ENCODE measurements at regions not wholly inside any gene's neighbourhood (a gene's known extent, or its start where the extent isn't known, plus 50 kb on each side); places are given as distances from the start of the nearest gene placed in this dataset.

- in situ Hi-C loops (cut with MboI; ENCODE audit: low sequenced_read_pairs) = no loop called here
Measured at GRCh38 chr9:126217797-126218196, 108.8 kb upstream of the MVB12B start.

DNA sequence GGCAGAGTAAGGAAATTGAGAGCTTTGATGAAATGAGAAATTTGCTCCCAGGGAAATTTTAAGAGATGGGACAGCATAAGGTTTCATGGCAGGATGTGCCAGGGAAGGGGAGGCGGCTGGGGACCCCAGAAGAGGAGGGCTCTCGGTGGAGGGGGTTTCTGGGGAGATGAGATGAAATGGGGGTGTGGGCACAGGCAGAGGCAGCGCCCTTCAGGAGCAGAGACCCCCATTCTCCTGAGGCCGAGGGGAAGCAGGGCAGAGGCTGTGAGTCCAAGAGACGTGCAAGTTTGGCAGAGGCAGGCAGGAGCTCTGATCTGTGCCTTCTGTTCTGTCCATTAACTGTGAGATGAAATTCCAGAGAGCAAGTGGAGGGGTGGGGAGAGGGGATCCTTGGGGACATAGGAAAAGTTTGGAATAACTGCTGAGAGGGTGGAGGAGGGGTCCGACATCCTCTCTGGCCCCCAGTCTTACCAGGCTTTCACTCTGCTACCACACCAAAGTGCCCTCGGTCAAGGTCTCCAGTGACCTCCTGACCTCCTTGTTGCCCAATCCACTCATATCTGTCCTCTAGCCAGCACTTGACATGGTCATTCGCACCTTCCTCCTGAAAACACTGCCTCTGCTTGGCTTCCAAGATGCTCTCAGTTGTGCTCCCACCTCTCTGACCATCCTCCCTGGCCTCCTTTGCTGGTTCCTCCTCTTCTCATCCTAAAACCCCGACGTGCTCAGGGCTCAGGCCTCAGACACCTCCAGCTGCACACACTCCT lies 108.1 kb upstream of the MVB12B start:
- in situ Hi-C loops (cut with MboI; ENCODE audit: low sequenced_read_pairs) = no loop called here

GRCh38 chr9:126219166-126219565 lies 107.5 kb upstream of the MVB12B start:
- in situ Hi-C loops (cut with MboI; ENCODE audit: low sequenced_read_pairs) = no loop called here

- in situ Hi-C loops (cut with MboI; ENCODE audit: low sequenced_read_pairs) = no loop called here
Measured at GRCh38 chr9:126219648-126220063, 107.0 kb upstream of the MVB12B start.

- in situ Hi-C loops (cut with MboI; ENCODE audit: low sequenced_read_pairs) = no loop called here
Measured at GRCh38 chr9:126221480-126221879, 105.1 kb upstream of the MVB12B start.

GRCh38 chr9:126222363-126222834 lies 104.2 kb upstream of the MVB12B start:
- in situ Hi-C loops (cut with MboI; ENCODE audit: low sequenced_read_pairs) = no loop called here

GRCh38 chr9:126222835-126223431 lies 103.7 kb upstream of the MVB12B start:
- in situ Hi-C loops (cut with MboI; ENCODE audit: low sequenced_read_pairs) = no loop called here

DNA sequence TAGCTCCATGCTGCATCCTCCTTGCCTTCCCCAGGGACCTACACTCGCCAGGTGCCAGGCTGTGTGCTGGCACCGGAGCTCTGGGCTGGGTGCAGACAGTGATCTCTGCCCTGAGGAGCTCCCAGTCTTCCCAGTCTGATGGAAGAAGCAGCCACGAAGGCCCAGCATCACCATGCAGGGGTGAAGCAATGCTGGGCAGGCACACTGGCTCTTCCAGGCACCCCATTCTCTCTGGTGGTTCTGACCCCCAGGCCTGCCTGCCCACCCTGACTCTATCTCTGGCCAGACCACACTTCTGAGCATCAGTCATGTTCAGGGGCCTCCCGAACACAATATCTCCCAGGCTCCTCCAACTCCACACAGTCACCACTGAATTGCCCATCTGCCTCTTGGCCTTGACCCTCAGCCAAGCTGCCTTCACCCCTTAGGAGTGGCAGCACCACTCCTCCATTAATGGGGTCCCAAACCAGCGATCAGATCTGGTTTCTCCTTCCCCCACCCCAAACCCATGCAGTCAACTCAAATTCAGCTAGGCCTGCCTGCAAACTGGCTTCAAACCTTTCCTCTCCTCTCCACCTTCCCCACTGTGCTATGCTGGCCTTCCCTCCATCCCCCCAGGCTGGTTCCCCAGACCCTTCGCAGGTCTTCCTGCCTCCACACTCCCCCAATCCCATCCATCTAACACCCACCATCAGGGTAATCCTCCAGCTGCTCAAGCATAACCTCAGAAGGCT lies 102.7 kb upstream of the MVB12B start:
- in situ Hi-C loops (cut with MboI; ENCODE audit: low sequenced_read_pairs) = no loop called here

DNA sequence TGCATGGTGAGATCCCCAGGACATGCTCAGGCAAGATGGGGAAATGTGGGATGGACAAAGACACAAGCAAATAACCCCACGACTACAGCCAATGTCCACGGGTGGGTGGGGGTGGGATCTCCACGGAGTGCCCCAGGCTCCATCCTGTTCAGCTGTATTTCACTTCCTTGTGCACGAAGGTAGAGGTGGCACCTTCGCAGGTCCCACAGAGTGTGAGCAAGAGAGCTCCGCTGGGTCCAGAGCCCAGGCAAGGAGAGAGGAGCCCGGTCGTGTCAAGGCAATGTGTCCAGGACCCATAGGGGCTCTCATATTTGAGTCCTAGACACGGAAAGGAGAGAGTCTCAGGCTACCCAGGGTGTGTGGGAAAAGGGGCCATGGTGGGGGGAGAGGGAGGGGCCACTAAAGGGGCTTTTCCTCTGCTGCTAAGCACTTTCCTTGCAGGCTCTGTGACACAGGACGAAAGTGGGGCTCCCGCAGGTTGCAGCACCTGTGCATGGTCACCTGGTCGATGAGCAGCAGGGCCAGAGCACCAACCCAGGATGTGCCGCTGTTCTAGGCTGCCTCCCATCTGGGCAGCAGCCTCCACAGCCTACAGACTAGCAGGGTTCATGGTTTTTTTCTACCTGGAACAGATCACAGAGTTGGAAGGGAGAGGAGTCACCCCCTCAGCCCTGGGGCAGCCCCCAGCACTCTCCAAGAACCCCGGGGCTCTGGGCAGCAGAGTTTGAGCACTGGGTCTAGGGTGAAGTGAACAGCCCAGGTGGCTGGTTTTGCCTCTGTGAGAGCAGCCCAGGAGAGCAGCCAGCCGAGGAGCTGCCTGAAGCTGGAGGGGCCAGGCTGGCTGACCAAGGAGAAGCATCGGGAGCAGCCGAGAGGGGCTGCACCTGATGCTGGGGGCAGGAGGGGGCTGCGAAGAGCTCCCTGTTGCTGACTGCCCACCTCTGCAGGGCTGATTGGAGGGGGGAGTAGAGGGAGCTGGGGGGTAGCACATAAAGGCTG lies 100.7 kb upstream of the MVB12B start:
- in situ Hi-C loops (cut with MboI; ENCODE audit: low sequenced_read_pairs) = loop anchor here (25.0 kb wide), 1 partner anchor 814 kb away; no protein-coding TSS in a partner anchor

- in situ Hi-C loops (cut with MboI; ENCODE audit: low sequenced_read_pairs) = loop anchor here (25.0 kb wide), 1 partner anchor 815 kb away; no protein-coding TSS in a partner anchor
Measured at GRCh38 chr9:126226991-126227936, 99.4 kb upstream of the MVB12B start.

GRCh38 chr9:126228111-126228780 lies 98.4 kb upstream of the MVB12B start:
- in situ Hi-C loops (cut with MboI; ENCODE audit: low sequenced_read_pairs) = loop anchor here (25.0 kb wide), 1 partner anchor 816 kb away; no protein-coding TSS in a partner anchor

- in situ Hi-C loops (cut with MboI; ENCODE audit: low sequenced_read_pairs) = loop anchor here (25.0 kb wide), 1 partner anchor 817 kb away; no protein-coding TSS in a partner anchor
Measured at GRCh38 chr9:126228781-126229444, 97.7 kb upstream of the MVB12B start.

- in situ Hi-C loops (cut with MboI; ENCODE audit: low sequenced_read_pairs) = loop anchor here (25.0 kb wide), 1 partner anchor 817 kb away; no protein-coding TSS in a partner anchor
Measured at GRCh38 chr9:126229501-126229900, 97.1 kb upstream of the MVB12B start.

- in situ Hi-C loops (cut with MboI; ENCODE audit: low sequenced_read_pairs) = loop anchor here (25.0 kb wide), 1 partner anchor 818 kb away; no protein-coding TSS in a partner anchor
Measured at GRCh38 chr9:126230692-126231091, 95.9 kb upstream of the MVB12B start.

DNA sequence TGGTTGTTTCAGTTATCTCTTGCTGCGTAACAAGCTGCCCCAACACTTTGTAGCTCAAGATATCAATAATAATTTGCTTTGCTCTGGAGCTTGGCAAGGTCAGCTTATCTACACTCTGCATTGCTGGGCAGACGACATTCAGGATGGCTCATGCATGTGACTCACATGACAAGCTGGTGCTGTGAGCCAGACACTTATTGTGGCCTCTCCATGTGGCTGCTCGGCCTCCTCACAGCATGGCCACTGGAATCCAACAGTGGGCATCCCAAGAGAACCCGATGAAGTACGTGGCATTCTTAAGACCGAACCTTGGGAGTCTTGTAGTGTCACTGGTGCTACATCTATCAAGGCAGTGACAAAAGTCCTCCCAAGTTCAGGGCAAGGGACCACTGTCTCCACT lies 94.2 kb upstream of the MVB12B start:
- in situ Hi-C loops (cut with MboI; ENCODE audit: low sequenced_read_pairs) = loop anchor here (25.0 kb wide), 1 partner anchor 820 kb away; no protein-coding TSS in a partner anchor

- in situ Hi-C loops (cut with MboI; ENCODE audit: low sequenced_read_pairs) = loop anchor here (25.0 kb wide), 1 partner anchor 821 kb away; no protein-coding TSS in a partner anchor
Measured at GRCh38 chr9:126233175-126233574, 93.5 kb upstream of the MVB12B start.

DNA sequence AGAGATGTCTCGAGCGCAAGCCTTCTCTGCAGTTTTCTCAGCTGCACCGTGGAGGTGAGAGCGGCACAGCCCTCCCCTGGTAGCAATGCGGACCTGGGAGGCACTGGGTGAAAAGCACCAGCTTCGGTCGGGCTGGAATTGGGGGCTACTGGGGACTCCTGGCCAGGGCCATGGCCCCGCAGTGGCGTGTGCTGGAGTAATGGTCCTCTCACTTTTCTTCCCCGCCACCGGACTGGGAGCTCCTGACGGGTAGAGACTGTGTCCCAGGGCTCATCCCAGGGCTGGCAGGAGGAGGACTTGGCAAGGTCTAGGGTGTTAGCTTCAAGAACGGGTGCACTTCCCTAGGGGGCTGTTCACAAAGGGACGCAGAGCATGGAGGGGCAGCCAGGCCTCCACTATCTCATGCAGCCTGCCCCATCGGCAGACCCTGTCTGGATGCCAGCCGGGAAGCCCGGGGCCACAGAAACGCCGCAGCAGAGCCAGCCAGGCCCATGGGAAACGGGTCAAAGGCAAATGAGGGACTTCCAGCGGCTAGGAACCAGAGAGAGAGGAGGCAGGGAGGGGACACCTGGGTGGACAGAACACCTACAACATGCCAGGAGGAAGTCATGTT lies 92.6 kb upstream of the MVB12B start:
- in situ Hi-C loops (cut with MboI; ENCODE audit: low sequenced_read_pairs) = loop anchor here (25.0 kb wide), 1 partner anchor 822 kb away; no protein-coding TSS in a partner anchor

All from HL-60/S4 treated with phorbol 12-myristate 13-acetate at 8.2 ng/mL for 4 days and 3 days (cell line).